NCI-H460 (cell line): ENCODE measurements at regions not wholly inside any gene's neighbourhood (a gene's known extent, or its start where the extent isn't known, plus 50 kb on each side); places are given as distances from the start of the nearest gene placed in this dataset.
"Not testable (repeated sequence)": the region's sequence is repeated elsewhere in the genome, so short reads cannot be mapped to it uniquely, and the experiment has no call there.

Experiments
- DNase-seq: peaks from one replicate; pipeline ENCODE4 v3.0.0-alpha.2; 2016; ENCODE audit warnings: low read depth; ENCODE audit errors: extremely low read depth

DNA sequence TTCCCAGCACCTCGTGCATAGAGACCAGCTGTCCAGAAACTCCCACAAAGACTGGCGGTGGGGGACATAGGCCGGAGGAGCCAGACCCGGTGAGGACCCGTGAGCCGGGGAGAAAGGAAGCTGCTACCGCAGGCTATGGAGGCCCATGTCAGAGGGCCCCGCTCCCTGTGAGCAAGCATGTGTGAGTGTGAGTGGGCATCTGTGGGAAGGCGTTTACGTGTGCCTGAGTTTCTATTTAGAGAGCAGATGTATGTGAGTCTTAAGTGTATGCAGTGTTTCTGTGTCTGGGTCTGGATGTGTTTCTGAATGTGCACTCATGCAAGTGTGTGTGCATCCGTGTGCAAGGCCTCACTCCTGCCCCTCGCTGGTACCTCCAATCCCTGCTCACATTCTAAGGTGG is 187.8 kb upstream of the RAB6C start:
- DNase-seq = no peak

DNA sequence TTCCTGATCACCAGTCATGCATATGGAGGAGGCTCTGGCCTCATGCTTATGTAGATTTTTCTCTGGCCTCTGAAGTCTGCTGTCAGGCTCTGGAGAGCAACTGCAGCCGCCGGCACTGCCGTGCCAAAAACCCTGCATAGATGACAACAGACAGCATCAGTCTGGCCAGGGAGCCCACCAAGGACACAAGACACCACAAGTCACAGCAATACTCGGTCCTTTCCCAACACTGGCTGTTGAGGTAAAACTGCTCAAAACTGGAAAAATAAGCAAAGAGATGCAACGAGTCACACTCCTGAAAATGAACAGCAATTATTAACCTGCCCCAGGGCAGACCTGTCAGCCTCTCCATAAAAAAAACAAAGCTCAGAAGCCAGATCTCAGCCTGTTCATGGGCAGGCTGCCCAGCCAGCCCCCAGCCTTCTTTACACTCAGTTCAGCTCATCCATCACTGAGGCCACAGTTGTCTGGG is 186.0 kb upstream of the RAB6C start:
- DNase-seq = no peak

DNA sequence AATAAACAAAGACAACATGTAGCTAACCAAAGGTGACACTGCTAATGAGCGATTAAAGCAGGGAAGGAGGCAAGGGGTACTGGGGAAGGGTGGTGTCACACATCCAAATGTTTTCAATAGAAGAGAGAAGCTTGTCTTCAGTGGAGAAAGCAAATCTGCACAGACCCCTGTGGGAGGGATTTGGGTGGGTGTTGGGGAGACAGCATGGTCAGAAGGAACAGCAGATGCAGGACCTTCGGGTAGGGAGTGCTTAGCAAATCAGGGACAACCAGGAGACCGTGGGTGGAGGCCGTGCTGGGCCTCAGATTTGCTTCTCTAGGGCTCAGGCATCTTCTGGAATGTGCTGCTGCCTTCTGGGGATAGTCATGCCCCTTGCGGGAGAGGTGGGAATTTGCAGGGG is 185.3 kb upstream of the RAB6C start:
- no peak for DNase-seq

DNA sequence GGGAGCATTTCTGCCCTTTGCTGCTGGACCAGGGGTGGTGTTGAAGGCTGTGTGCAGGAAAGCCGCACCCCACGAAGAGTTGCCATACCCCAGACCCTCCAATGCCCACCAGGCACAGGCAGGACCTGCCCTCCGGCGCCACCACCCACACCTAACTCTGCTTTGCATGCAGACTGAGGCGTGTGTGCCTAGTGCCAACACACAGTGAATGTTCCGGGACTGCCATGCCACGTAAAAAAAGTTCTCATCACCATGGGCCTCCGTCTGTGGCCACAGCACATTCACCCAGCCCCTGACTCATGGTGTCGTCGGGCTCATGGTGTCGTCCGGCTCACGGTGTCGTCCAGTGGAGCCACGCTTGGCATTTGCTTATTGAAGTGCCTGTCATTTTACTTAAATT is 184.9 kb upstream of the RAB6C start:
- no peak for DNase-seq

DNA sequence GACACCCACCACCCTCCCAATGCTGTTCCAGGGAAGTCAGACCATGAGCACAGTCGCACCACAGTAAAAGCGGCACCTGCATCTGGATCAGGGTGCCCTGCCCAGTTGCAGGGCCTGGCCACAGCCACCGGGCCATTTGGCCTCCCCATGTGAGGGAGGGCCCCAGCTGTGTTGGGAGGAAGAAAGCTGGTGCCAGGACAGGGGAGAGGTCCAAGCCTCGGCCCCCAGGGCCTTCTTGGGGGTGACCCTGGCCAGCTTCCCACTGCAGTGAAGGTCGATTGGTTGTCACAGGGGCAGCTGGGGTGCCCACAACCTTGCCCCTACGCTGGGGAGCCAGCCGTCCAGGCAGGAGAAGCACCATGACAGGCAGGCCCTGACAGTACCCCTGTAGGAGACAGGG is 183.2 kb upstream of the RAB6C start:
- DNase-seq = no peak

DNA sequence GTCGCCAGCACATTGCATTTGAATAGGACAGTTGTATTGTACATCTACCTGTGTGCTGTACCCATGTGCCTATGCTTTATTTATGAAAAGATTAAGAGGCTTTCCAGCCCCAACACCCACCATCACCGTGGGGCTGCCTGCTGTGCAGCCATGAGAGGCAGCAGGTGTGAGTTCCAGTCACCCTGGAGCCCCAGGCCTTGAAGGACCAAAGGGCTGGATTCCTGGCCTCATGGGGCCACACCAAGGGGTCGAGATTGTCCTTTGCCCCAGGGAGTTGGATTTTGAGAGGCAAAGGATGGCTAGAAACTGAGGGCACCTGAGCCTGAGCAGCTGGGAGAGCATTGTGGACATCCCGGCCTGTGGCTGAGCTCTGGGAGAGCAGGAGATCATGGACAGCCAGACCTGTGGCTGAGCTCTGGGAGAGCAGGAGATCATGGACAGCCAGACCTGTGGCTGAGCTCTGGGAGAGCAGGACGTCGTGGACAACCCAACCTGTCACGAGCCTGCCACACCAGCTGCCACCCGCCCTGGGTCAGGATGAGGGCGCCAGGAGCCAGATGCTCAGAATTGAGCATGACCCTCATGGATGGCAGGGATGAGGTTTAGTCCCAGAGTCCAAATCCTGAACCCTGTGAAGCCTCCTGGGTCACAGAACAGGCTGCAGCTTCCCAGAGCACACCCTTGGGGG is 182.5 kb upstream of the RAB6C start:
- no peak for DNase-seq

DNA sequence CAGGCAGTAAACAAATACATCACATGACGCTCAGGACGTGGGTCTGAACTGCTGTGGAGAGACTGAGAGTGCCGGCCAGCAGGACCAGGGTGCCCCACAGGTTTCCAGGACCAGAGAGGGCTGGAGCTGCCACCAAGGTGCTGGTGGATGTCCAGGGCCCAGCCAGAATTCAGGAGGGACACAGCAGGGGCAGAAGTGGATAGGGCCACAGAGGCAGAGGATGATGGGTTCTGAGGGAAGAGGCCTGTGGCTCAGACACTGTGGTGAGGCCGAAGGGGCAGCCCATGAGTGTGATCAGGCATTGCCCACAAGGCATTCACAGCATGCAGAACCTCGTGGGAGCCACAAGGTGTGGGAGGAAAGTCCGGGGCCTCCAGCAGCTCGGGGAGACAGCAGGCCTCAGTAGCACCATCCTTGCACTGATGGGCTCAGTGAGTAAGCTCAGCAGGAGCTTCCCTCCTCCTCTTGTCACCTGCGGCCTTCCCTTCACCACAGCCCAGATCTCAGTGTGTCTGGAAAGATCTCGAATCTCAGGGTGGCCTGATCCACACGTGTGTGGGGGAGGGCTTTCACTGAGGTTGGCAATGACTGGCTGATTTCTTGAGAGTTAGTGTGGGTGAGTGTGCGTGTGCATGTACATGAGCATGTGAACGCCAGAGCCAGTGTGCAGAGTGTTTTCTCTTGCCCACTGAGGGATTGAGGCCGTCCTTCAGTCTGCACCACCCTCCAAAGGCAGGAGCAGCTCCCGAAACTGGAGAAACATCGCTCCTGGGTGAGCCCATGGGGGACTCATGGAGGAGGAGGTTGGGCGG is 181.8 kb upstream of the RAB6C start:
- DNase-seq = no peak

DNA sequence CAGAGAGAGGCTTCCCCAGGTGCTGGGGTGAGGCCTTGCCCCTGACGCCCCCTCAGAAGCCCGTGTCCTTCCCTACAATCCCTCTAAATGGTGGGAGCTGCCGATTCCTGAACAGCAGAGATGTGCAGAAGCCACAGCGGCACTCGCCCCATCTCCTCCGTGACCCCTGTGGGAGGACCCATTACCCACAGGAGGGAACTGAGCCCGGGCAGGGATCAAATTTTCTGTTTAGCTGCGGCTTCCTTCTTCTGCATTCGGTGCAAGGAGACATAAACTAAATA is 181.2 kb upstream of the RAB6C start:
- no peak for DNase-seq

DNA sequence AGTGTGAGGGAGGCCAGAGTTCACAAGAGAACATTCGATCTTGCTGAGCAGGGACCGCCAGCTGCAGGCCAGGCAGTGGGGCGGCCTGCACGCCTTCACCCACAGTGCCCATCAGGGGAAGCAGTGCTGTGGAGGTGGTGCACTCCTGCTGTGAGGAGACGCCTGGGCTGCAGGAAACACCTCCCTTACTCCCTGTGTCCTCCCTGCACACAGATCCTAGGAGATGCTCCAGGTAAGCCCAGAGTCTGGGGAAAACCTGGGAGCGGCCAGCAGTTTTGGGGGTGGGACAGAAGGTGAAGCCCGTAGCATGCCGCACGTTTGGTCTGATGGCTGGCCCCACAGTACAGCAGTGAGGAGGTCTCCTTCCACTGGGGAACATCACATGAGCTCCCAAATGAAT is 180.8 kb upstream of the RAB6C start:
- DNase-seq = no peak

DNA sequence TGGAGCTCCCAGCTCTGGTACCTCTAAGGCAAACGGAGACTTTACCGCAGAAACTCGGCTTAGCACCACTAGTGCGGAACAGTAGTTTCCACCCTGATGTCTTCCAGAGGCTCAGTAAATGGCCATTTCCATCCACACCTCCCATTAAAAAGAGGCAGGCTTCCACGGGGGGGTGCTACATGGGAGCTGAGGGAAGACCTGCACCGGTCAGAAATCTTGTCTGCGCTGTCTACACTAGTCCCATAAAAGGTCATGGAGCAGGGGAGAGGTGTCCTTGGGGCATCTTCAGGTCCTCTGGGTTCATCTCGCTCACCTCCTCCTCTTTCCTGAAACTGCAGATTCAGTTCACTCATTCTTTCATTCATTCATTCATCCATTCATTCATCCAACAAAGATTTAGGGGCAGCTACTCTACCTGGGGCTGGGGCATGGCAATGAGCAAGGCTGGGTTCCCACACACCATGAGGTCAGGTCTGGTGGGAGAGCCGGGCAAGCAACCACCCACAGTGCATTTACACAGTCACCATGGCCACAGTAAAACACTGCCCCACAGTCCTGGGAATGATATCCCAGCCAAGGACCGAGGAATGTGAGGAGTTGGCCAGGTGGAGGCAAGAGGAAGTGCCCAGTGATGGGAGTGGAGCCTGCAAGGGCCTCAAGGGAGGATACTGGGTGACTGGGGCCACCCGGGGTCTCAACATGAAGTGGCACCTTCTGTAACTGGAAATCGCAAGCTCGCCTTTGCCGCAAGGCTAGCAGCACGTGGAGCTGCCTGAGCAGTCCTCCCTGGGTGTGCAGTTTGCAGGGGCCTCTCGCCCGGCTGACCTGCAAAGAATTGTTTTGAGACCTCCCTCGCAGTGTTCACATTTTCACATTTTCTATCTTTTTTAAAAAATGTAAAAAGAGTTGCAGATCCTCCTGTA is 180.2 kb upstream of the RAB6C start:
- DNase-seq = no peak

DNA sequence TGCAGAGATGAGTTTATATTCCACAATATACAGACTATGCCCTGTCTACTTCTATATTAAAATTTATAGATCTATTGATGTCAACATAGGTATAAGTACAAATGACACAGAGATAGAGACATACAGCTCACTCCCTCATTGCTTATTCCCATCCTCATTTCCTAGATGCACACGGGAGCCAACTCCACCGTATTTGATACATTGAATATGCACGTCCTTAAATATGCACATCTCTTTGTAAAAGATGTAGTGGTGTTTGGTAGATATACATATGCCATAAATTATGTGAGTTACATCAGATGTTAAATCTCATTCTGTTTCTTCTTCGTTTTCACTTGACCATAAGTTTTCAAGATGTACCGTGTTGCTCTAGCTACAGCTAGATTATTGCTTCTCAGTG is 179.2 kb upstream of the RAB6C start:
- no peak for DNase-seq

DNA sequence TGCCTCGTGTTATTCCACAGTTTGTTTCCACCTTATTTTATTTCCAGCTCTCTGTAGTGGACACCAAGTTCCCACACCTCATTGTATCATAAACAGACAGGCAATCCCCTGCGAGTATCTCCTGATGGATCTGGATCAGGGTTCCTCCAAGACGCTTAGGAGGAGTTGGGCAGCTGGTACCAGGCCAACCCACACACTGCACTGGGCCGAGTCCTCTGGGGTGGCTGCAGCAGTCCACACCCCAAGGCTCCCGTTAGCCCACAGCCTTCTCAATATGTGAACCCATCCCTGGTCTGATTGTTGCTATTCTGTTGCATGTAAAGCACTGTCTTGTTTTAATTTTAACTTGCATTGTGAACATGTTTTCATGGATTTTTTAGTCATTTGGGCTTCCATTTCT is 178.8 kb upstream of the RAB6C start:
- DNase-seq = no peak

DNA sequence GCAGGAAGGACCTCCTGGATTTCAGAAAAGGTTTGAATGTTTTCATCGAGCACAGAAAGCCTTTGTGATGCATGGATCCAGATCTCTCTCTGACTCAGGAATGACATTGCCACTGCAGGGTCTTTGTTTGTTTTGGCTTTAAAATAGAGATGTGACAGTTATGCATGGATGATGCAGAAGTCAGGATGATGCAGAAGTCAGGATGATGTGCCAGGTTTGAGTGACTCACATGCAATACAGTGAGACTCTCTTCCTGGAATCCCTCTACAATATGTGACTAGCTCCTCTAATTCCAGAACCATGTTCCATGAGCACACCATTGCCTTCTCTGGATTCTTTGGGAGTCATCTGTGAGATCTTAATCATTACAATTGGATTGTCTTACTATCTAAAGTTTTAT is 177.9 kb upstream of the RAB6C start:
- DNase-seq = no peak

DNA sequence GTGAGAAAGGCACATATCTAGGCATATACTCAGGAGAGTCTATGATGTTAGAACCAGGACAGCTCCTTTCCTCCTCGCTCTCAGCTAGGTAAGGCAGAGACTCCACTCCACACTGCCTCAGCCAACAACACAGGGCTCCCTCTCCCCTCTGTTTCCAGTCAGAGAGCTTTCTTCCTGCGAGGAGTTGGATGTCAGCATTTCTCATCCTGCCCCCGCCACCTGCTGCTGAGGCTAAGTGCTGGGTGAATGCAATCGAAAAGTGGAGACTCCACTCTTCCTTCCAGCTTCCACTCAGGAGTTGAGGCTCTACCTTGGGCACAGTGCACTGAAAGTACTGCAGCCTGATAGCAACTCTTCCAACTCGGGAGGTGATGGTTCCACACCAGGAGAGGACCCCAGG is 177.2 kb upstream of the RAB6C start:
- no peak for DNase-seq

DNA sequence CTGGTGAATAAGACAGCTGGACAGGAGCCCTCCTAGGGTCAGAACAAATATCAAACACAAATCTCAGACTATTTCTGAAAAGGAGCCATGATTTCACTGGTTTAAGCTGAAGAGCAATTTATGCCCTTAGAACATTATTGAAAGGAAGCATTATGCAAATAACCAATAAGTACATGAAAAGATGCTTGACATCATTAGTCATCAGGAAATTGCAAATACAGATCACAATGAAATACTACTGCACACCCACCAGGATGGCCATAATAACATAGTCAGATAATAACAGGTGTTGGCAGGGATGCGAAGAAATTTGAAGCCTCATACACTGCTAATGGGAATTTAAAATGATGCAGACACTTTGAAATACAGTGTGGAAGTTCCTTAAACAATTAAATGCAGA is 176.4 kb upstream of the RAB6C start:
- no peak for DNase-seq

DNA sequence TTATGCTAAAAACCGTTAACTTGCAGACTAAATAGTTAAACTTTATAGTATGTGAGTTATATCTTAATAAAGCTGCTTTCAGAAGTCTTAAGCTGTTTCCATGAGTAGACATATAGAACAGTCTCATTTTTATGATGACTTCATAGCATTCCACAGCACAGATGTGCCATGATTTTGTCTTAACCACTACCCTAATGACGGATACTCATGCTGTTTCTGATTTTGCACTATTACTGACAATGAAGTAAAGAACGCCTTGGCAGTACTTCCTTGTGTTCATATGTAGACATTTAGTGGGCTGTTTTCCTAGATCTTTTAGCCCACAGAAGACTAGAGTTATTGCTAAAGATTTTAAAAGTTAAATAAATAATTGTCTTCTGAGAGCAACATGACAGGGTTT is 175.6 kb upstream of the RAB6C start:
- DNase-seq = no peak

DNA sequence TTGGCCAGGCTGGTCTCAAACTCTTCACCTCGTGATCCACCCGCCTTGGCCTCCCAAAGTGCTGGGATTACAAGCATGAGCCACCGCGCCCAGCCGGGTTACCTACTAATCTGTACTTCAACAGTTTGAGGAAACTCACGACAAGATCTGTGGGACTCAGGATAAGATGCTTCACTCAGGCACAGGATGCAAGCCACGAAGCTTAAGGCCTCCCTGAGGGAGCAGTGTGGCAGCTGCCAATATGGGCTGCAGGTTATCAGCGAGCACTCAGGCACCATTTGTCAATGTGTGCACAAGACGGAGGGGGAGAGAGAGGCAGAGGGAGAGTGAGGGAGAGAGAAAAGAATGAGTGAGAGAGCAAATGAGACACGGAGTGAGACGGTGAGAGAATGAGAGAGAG is 173.6 kb upstream of the RAB6C start:
- DNase-seq = no peak

DNA sequence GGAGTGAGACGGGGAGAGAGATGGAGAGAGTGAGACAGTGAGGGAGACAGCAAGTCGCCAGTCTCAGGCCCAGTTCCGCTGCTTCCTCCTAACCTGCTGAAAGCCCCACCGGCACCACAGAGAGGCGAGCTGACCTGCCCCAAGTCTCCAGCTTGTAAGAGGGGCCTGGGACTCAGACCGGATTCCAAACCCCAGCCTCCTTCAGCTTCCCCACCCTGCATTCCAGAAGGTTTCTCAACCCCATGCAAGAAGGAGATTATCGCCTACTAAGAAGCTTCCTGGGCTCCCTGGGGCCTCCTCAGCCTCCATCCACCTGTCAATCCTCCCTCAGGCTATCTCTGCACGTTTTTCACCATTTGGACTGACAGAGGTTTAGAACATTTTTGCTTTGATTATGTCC is 173.1 kb upstream of the RAB6C start:
- no peak for DNase-seq

DNA sequence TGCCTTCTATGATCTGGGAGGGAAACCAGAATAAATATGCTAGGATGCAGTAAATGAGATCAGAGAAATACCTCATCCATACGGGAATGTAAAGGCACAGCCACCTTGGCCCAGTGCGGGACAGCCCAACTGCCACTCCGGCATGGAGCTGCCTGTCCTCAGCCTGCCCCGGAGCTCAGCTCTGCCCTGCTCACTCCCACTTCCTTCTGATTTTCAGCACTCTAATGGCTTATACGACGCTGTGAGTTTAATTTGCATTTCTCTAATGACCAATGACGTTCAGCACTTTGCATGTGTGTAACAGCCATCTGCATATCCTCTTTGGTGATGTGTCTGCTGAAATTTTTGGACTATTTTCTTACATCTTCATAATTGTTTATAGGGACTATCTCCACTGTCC is 172.5 kb upstream of the RAB6C start:
- no peak for DNase-seq

DNA sequence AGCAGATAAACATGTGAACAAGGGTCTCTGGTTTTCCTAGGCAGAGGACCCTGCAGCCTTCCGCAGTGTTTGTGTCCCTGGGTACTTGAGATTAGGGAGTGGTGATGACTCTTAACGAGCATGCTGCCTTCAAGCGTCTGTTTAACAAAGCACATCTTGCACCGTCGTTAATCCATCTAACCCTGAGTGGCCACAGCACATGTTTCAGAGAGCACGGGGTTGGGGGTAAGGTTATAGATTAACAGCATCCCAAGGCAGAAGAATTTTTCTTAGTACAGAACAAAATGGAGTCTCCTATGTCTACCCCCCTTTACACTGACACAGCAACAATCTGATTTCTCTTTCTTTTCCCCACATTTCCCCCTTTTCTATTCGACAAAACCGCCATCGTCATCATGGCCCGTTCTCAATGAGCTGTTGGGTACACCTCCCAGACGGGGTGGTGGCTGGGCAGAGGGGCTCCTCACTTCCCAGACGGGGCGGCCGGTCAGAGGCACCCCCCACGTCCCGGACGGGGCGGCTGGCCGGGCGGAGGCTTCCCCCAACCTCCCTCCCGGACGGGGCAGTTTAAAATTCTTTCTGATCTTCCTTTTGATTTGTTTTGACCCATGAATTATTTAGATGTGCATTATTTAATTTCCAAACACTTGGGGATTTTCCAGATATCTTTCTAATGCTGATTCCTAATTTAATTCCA is 171.7 kb upstream of the RAB6C start:
- not testable (repeated sequence) for DNase-seq

DNA sequence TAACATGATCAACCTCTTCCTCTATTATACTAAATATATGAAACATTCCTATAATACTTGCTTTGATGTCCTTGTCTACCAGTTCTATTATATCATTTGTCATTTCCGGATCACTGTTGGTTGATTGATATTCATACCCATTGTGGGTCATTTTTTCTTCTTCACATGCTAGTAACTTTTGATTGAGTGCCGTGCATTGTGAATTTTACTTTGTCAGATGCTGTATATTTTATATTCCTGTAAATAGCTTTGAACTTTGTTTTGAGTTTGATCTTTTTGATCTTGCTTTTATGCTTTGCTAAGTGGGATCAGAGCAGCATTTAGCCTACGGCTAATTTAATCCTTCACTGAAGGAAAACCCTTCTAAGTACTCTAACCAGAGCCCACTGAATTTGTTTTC is 168.9 kb upstream of the RAB6C start:
- DNase-seq = no peak
